ENCODE measurements at regions not wholly inside any gene's neighbourhood (a gene's known extent, or its start where the extent isn't known, plus 50 kb on each side); places are given as distances from the start of the nearest gene placed in this dataset.

GRCh38 chr6:91813641-91814040 lies 1226.8 kb upstream of the MAP3K7 start:
- Histone ChIP-seq H3K27ac (ENCODE audit: low read length) (no peak overlapping the region), H3K36me3 (replicated peaks; ENCODE audit: low read depth, low read length) (no peaks in the 10 kb centered on the region), H4K20me1 (ENCODE audit: insufficient read depth, low read length) (no peaks in the 10 kb centered on the region), H3K79me2 (ENCODE audit: low read length) (no peaks in the 10 kb centered on the region), H3K9me3 (ENCODE audit: insufficient read depth, low read length) (no peaks in the 10 kb centered on the region), H3K4me3 (ENCODE audit: low read length) (no peak overlapping the region), H3K9ac (ENCODE audit: low read length) (no peak overlapping the region), H3K4me2 (ENCODE audit: low read length) (no peak overlapping the region), H3K27me3 (ENCODE audit: low read depth, low read length) (no peaks in the 10 kb centered on the region), H2AFZ (ENCODE audit: low read depth, low read length) (no peak overlapping the region), H3K4me1 (ENCODE audit: low read length) (no peaks in the 10 kb centered on the region)
- TF ChIP-seq EZH2phosphoT487 (IDR thresholded peaks at IDR 0.05; ENCODE audit: low read depth) (no peak), CTCF (IDR thresholded peaks at IDR 0.05; ENCODE audit: low read depth, low read length) (no peak)

DNA sequence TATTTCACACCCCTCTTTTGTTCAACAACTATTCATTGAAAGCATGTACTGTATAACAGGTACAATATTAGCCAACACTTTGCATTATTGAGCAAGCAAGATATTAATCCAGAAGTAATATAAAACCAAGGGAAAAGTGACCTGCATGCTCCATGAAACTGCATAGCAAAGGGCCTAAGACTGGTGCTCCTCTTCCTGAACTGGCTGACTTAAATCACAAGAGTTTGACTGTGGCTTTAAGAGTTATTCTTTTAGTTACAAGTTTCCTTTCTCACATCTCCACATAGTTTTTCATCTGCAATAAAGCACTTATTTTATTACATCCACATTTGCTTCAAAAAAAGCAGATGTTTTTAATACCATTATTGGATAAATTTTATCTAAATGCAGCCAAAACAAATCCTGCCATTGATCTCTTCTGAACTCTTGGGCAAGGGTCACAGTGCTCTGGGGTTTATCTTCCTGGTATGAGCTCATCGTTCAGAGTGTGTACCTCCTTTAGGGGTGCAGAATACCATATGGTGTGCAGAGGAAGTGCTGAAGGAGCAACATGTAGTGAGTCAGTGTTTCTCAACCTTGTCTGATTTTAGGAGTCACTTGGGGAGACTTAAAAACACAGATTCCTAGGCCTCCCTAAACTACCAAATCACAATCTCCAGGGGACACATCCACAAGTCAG lies 1225.9 kb upstream of the MAP3K7 start:
- Histone ChIP-seq H3K79me2 (ENCODE audit: low read length) (no peaks in the 10 kb centered on the region), H3K4me2 (ENCODE audit: low read length) (no peak overlapping the region), H3K27ac (ENCODE audit: low read length) (no peak overlapping the region), H3K4me3 (ENCODE audit: low read length) (no peak overlapping the region), H3K4me1 (ENCODE audit: low read length) (no peaks in the 10 kb centered on the region), H3K9ac (ENCODE audit: low read length) (no peak overlapping the region), H3K9me3 (ENCODE audit: insufficient read depth, low read length) (no peaks in the 10 kb centered on the region), H3K27me3 (ENCODE audit: low read depth, low read length) (no peaks in the 10 kb centered on the region), H2AFZ (ENCODE audit: low read depth, low read length) (no peak overlapping the region), H3K36me3 (replicated peaks; ENCODE audit: low read depth, low read length) (no peaks in the 10 kb centered on the region), H4K20me1 (ENCODE audit: insufficient read depth, low read length) (no peaks in the 10 kb centered on the region)
- TF ChIP-seq CTCF (IDR thresholded peaks at IDR 0.05; ENCODE audit: low read depth, low read length), result no peak
- no peak for TF ChIP-seq EZH2phosphoT487 (IDR thresholded peaks at IDR 0.05; ENCODE audit: low read depth)

DNA sequence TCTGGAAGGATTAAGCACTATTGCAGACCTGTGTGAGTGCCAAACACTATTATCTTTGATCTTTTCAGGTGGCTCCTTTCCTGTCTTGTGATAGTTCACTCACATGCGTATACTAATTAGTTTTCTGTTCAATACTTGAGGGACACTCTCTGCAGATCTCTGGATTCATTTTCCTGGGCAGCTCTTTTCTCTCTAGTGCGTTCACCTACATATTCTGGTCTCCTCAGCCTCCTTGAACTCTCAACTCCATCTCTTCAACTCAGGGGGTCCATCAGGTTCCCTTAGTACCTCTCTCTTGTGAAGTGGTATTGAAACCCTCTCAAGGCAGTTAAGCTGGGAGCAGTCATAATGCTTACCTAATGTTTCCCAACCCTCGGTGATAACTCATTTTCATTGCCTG lies 1218.1 kb upstream of the MAP3K7 start:
- H3K4me3 ChIP-seq (ENCODE audit: low read length), result no peak overlapping the region
- no peaks in the 10 kb centered on the region for H3K9me3 ChIP-seq (ENCODE audit: insufficient read depth, low read length)
- no peak overlapping the region for H3K27ac ChIP-seq (ENCODE audit: low read length)
- no peaks in the 10 kb centered on the region for H3K79me2 ChIP-seq (ENCODE audit: low read length)
- H4K20me1 ChIP-seq (ENCODE audit: insufficient read depth, low read length), result no peaks in the 10 kb centered on the region
- no peak overlapping the region for H2AFZ ChIP-seq (ENCODE audit: low read depth, low read length)
- H3K9ac ChIP-seq (ENCODE audit: low read length), result no peak overlapping the region
- TF ChIP-seq EZH2phosphoT487 (IDR thresholded peaks at IDR 0.05; ENCODE audit: low read depth) (no peak), CTCF (IDR thresholded peaks at IDR 0.05; ENCODE audit: low read depth, low read length) (no peak)
- H3K4me1 ChIP-seq (ENCODE audit: low read length), result no peaks in the 10 kb centered on the region
- H3K4me2 ChIP-seq (ENCODE audit: low read length), result no peak overlapping the region
- H3K27me3 ChIP-seq (ENCODE audit: low read depth, low read length), result no peaks in the 10 kb centered on the region
- H3K36me3 ChIP-seq (replicated peaks; ENCODE audit: low read depth, low read length), result no peaks in the 10 kb centered on the region

DNA sequence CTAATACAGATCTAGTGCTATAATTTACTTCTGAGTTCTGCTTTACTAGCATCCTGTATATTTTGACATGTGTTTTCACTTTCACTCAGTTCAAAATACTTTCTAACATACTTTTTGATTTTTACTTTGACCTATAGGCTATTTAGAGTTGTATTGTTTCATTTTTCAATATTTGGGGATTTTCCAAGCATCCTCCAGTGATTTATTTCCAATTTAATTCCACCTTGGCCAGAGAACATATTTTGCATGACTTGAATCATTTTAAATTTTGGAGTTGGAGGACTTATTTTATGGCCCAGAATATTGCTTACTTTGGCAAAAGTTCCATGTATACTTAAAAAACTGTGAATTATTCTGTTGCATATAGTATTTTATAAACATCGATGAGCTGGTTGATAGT lies 1215.6 kb upstream of the MAP3K7 start:
- Histone ChIP-seq H4K20me1 (ENCODE audit: insufficient read depth, low read length) (no peaks in the 10 kb centered on the region), H2AFZ (ENCODE audit: low read depth, low read length) (no peak overlapping the region), H3K79me2 (ENCODE audit: low read length) (no peaks in the 10 kb centered on the region), H3K9ac (ENCODE audit: low read length) (no peak overlapping the region), H3K9me3 (ENCODE audit: insufficient read depth, low read length) (no peaks in the 10 kb centered on the region), H3K4me1 (ENCODE audit: low read length) (no peaks in the 10 kb centered on the region), H3K36me3 (replicated peaks; ENCODE audit: low read depth, low read length) (no peaks in the 10 kb centered on the region), H3K4me2 (ENCODE audit: low read length) (no peak overlapping the region), H3K4me3 (ENCODE audit: low read length) (no peak overlapping the region), H3K27me3 (ENCODE audit: low read depth, low read length) (no peaks in the 10 kb centered on the region), H3K27ac (ENCODE audit: low read length) (no peak overlapping the region)
- TF ChIP-seq EZH2phosphoT487 (IDR thresholded peaks at IDR 0.05; ENCODE audit: low read depth) (no peak), CTCF (IDR thresholded peaks at IDR 0.05; ENCODE audit: low read depth, low read length) (no peak)

Data from OCI-LY3 (cell line).